B cell (primary cell): ENCODE measurements at regions not wholly inside any gene's neighbourhood (a gene's known extent, or its start where the extent isn't known, plus 50 kb on each side); places are given as distances from the start of the nearest gene placed in this dataset.

Experiments
- EZH2 ChIP-seq: IDR thresholded peaks from 2 replicates; pipeline ENCODE4 v1.6.1; 2012; ENCODE audit warnings: borderline replicate concordance, low read depth, mild to moderate bottlenecking, moderate library complexity, low read length; ENCODE audit not compliant: insufficient read depth, poor library complexity, severe bottlenecking
- TF ChIP-seq, protein P1 (sequence below): fragments of 200-600 bp; IDR thresholded peaks from one replicate; pipeline ENCODE4 v1.8.0; 2022; ENCODE audit warnings: antibody characterized with exemption, mild to moderate bottlenecking

GRCh38 chr13:65932587-65933239 is 1297.4 kb downstream of the PCDH9 start:
- TF ChIP-seq, protein P1, sequence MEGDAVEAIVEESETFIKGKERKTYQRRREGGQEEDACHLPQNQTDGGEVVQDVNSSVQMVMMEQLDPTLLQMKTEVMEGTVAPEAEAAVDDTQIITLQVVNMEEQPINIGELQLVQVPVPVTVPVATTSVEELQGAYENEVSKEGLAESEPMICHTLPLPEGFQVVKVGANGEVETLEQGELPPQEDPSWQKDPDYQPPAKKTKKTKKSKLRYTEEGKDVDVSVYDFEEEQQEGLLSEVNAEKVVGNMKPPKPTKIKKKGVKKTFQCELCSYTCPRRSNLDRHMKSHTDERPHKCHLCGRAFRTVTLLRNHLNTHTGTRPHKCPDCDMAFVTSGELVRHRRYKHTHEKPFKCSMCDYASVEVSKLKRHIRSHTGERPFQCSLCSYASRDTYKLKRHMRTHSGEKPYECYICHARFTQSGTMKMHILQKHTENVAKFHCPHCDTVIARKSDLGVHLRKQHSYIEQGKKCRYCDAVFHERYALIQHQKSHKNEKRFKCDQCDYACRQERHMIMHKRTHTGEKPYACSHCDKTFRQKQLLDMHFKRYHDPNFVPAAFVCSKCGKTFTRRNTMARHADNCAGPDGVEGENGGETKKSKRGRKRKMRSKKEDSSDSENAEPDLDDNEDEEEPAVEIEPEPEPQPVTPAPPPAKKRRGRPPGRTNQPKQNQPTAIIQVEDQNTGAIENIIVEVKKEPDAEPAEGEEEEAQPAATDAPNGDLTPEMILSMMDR = no peak
- TF ChIP-seq EZH2 = no peak
